Stimulated activated CD8-positive, alpha-beta memory T cell treated with anti-CD3 and anti-CD28 coated beads, Interleukin-7, amount 100 ng/mL, for 48 hours (primary cell): ENCODE measurements at regions not wholly inside any gene's neighbourhood (a gene's known extent, or its start where the extent isn't known, plus 50 kb on each side); places are given as distances from the start of the nearest gene placed in this dataset.

Source experiments
- DNase-seq, 2 donors: peaks; one replicate each; pipeline ENCODE4 v3.0.0-alpha.2; 2020; ENCODE audit warnings: low read depth in 1 of 2; ENCODE audit errors: extremely low read depth in 1 of 2

- no peak for DNase-seq
Observed at GRCh38 chr16:51698647-51699046, 547.6 kb upstream of the SALL1 start.

GRCh38 chr16:51697454-51697853, 546.4 kb upstream of the SALL1 start:
- no peak for DNase-seq

GRCh38 chr16:51696376-51696775, 545.3 kb upstream of the SALL1 start:
- DNase-seq: no peak

- no peak for DNase-seq
Observed at GRCh38 chr16:51691109-51691508, 540.0 kb upstream of the SALL1 start.

GRCh38 chr16:51685498-51685897, 534.4 kb upstream of the SALL1 start:
- DNase-seq: no peak

- DNase-seq: no peak
Observed at GRCh38 chr16:51683882-51684281, 532.8 kb upstream of the SALL1 start.

GRCh38 chr16:51682905-51683304, 531.8 kb upstream of the SALL1 start:
- no peak for DNase-seq

GRCh38 chr16:51674615-51675014, 523.5 kb upstream of the SALL1 start:
- DNase-seq: no peak

GRCh38 chr16:51670527-51670926, 519.5 kb upstream of the SALL1 start:
- no peak for DNase-seq

GRCh38 chr16:51666821-51667220, 515.8 kb upstream of the SALL1 start:
- no peak for DNase-seq

- no peak for DNase-seq
Observed at GRCh38 chr16:51666074-51666473, 515.0 kb upstream of the SALL1 start.

GRCh38 chr16:51665436-51665998, 514.4 kb upstream of the SALL1 start:
- DNase-seq: no peak

GRCh38 chr16:51658531-51658930, 507.5 kb upstream of the SALL1 start:
- DNase-seq: no peak

- no peak for DNase-seq
Observed at GRCh38 chr16:51657848-51658247, 506.8 kb upstream of the SALL1 start.

- DNase-seq: no peak
Observed at GRCh38 chr16:51655249-51655648, 504.2 kb upstream of the SALL1 start.

GRCh38 chr16:51651061-51651466, 500.0 kb upstream of the SALL1 start:
- no peak for DNase-seq

- no peak for DNase-seq
Observed at GRCh38 chr16:51649631-51650030, 498.6 kb upstream of the SALL1 start.

- DNase-seq: no peak
Observed at GRCh38 chr16:51648526-51648925, 497.5 kb upstream of the SALL1 start.

GRCh38 chr16:51641191-51641765, 490.2 kb upstream of the SALL1 start:
- no peak for DNase-seq

GRCh38 chr16:51640196-51640595, 489.1 kb upstream of the SALL1 start:
- DNase-seq: no peak

- DNase-seq: no peak
Observed at GRCh38 chr16:51638339-51639135, 487.5 kb upstream of the SALL1 start.

GRCh38 chr16:51637770-51638094, 486.7 kb upstream of the SALL1 start:
- no peak for DNase-seq
